HUES48 (cell line): ENCODE measurements at regions not wholly inside any gene's neighbourhood (a gene's known extent, or its start where the extent isn't known, plus 50 kb on each side); places are given as distances from the start of the nearest gene placed in this dataset.
"Not testable (repeated sequence)": the region's sequence is repeated elsewhere in the genome, so short reads cannot be mapped to it uniquely, and the experiment has no call there.

Experiments
- H3K27ac ChIP-seq: one replicate; pipeline ENCODE4 v1.7.0; 2013; ENCODE audit warnings: low read depth, low read length, inconsistent platforms
- H3K27me3 ChIP-seq: 2 replicates; pipeline ENCODE4 v1.6.1; 2013; ENCODE audit warnings: mild to moderate bottlenecking, low read length; ENCODE audit not compliant: control insufficient read depth, insufficient read depth
- H3K36me3 ChIP-seq: 2 replicates; pipeline ENCODE4 v1.6.1; 2013; ENCODE audit warnings: low read length; ENCODE audit not compliant: control insufficient read depth, insufficient read depth
- H3K4me1 ChIP-seq: 2 replicates; pipeline ENCODE4 v1.6.1; 2013; ENCODE audit warnings: mild to moderate bottlenecking, low read length; ENCODE audit not compliant: control insufficient read depth, insufficient read depth
- H3K4me3 ChIP-seq: 2 replicates; pipeline ENCODE4 v1.5.1; 2013; ENCODE audit warnings: mild to moderate bottlenecking, low read depth, low read length
- H3K9ac ChIP-seq: 2 replicates; pipeline ENCODE4 v1.6.1; 2013; ENCODE audit warnings: mild to moderate bottlenecking, low read depth, low read length, moderate library complexity
- H3K9me3 ChIP-seq: 2 replicates; pipeline ENCODE4 v1.6.1; 2013; ENCODE audit warnings: low read length; ENCODE audit not compliant: control insufficient read depth, insufficient read depth

DNA sequence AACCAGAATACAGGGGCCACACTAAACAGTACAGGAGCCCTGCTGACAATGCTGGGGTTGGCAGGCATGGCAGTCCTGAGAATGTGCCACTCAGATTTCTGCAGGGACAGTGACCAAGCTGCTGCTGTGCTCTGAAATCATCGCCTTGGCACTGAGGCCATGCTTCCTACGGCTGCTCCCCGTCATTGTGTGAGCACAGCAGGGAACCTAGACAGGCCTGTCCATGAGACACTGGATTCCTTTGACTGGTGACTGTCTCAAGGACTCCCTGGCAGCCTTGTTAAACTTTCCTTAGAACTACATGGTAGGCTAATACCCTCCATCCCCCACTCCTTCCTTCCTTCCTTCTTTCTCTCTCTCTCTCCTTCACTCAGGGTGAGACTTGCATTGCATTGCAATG lies 111.4 kb downstream of the LUZP4 start:
- Histone ChIP-seq H3K4me3 (no peak overlapping the region), H3K9ac (no peak overlapping the region), H3K4me1 (peaks cover 15% of the 10 kb centered on the region), H3K27me3 (no peaks in the 10 kb centered on the region; the same call in 1 of the 2 replicates), H3K36me3 (no peaks in the 10 kb centered on the region), H3K27ac (no peak overlapping the region), H3K9me3 (no peaks in the 10 kb centered on the region; the same call in 1 of the 2 replicates)

- Histone ChIP-seq H3K4me1 (peaks cover 15% of the 10 kb centered on the region), H3K9ac (no peak overlapping the region), H3K27ac (no peak overlapping the region), H3K27me3 (no peaks in the 10 kb centered on the region; the same call in 1 of the 2 replicates), H3K9me3 (no peaks in the 10 kb centered on the region; the same call in 1 of the 2 replicates), H3K4me3 (no peak overlapping the region), H3K36me3 (no peaks in the 10 kb centered on the region)
These were observed 112.8 kb downstream of the LUZP4 start for GRCh38 chrX:115402299-115402698.

DNA sequence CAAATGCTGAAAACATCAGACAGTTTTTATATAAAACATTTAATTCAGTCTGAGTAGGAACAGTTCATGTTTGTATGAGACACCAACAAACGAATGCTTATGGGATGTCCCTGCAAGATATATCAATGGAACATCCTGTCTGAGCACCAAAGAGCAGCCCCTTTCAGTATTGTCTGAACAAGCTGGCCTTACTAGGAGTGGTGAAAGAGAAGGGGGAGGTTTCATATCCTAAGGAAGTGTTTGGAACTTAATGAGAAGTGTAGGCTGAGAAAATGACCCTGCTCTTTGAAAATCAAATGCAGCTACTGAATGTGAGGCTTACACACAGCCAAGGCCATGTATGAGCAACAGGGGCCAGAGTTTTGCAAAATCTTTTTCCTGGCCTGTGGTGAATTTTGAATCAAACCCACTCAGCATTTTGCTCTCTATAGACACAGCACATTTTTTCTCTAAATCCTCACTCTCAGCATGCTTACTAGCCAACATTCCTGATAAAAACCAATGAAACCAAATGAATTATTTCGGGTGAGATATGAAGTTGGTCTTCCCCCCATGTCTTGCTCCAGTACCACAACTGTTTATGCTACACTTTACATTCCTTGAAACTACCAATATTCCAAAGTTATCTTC lies 119.4 kb downstream of the LUZP4 start:
- Histone ChIP-seq H3K36me3 (no peaks in the 10 kb centered on the region), H3K4me3 (no peak overlapping the region), H3K9ac (no peak overlapping the region), H3K9me3 (no peaks in the 10 kb centered on the region), H3K4me1 (peaks cover 12% of the 10 kb centered on the region), H3K27me3 (peaks cover 3% of the 10 kb centered on the region; the same call in 1 of the 2 replicates), H3K27ac (no peak overlapping the region)

GRCh38 chrX:115409551-115409950 lies 120.0 kb downstream of the LUZP4 start:
- no peaks in the 10 kb centered on the region for H3K9me3 ChIP-seq
- H3K4me3 ChIP-seq = no peak overlapping the region
- H3K4me1 ChIP-seq = peaks cover 12% of the 10 kb centered on the region
- H3K9ac ChIP-seq = no peak overlapping the region
- H3K27ac ChIP-seq = no peak overlapping the region
- peaks cover 3% of the 10 kb centered on the region; the same call in 1 of the 2 replicates for H3K27me3 ChIP-seq
- H3K36me3 ChIP-seq = no peaks in the 10 kb centered on the region

- Histone ChIP-seq H3K9ac (no peak overlapping the region), H3K27me3 (peaks cover 3% of the 10 kb centered on the region; the same call in 1 of the 2 replicates), H3K36me3 (no peaks in the 10 kb centered on the region), H3K27ac (no peak overlapping the region), H3K4me3 (no peak overlapping the region), H3K4me1 (peaks cover 12% of the 10 kb centered on the region), H3K9me3 (no peaks in the 10 kb centered on the region)
These were observed 121.4 kb downstream of the LUZP4 start for GRCh38 chrX:115410731-115411428.

- peaks cover 9% of the 10 kb centered on the region; the same call in 1 of the 2 replicates for H3K27me3 ChIP-seq
- no peaks in the 10 kb centered on the region for H3K36me3 ChIP-seq
These were observed 123.8 kb downstream of the LUZP4 start for GRCh38 chrX:115413246-115413878.

GRCh38 chrX:115419069-115419468 lies 129.6 kb downstream of the LUZP4 start:
- no peak overlapping the region for H3K27ac ChIP-seq
- no peaks in the 10 kb centered on the region for H3K36me3 ChIP-seq
- H3K9me3 ChIP-seq = no peaks in the 10 kb centered on the region
- H3K27me3 ChIP-seq = peaks cover 8% of the 10 kb centered on the region
- no peak overlapping the region for H3K9ac ChIP-seq
- H3K4me1 ChIP-seq = no peaks in the 10 kb centered on the region
- H3K4me3 ChIP-seq = no peak overlapping the region

More at GRCh38 chrX:115413246-115413878, 123.8 kb downstream of the LUZP4 start:
- H3K9ac ChIP-seq = no peak overlapping the region
- peaks cover 12% of the 10 kb centered on the region for H3K4me1 ChIP-seq
- H3K9me3 ChIP-seq = no peaks in the 10 kb centered on the region
- no peak overlapping the region for H3K4me3 ChIP-seq
- H3K27ac ChIP-seq = no peak overlapping the region

- H3K27me3 ChIP-seq = peaks cover 11% of the 10 kb centered on the region
- no peak overlapping the region for H3K4me3 ChIP-seq
- H3K4me1 ChIP-seq = peaks cover 3% of the 10 kb centered on the region
- no peak overlapping the region for H3K9ac ChIP-seq
- H3K36me3 ChIP-seq = no peaks in the 10 kb centered on the region
- H3K27ac ChIP-seq = no peak overlapping the region
- no peaks in the 10 kb centered on the region for H3K9me3 ChIP-seq
These were observed 133.6 kb downstream of the LUZP4 start for GRCh38 chrX:115423086-115423485.

GRCh38 chrX:115425359-115425758 lies 135.6 kb upstream of the PLS3 start:
- Histone ChIP-seq H3K36me3 (no peaks in the 10 kb centered on the region), H3K9me3 (no peaks in the 10 kb centered on the region), H3K27me3 (peaks cover 11% of the 10 kb centered on the region), H3K27ac (no peak overlapping the region), H3K4me3 (no peak overlapping the region), H3K9ac (no peak overlapping the region), H3K4me1 (peaks cover 7% of the 10 kb centered on the region)

- no peak overlapping the region for H3K27ac ChIP-seq
These were observed 133.0 kb upstream of the PLS3 start for GRCh38 chrX:115427861-115428410.

GRCh38 chrX:115434834-115435233 lies 126.1 kb upstream of the PLS3 start:
- not testable (repeated sequence) for H3K4me1 ChIP-seq, H3K9ac ChIP-seq, H3K27me3 ChIP-seq, H3K36me3 ChIP-seq, H3K4me3 ChIP-seq, H3K27ac ChIP-seq, H3K9me3 ChIP-seq

More at GRCh38 chrX:115427861-115428410, 133.0 kb upstream of the PLS3 start:
- Histone ChIP-seq H3K9ac (no peak overlapping the region), H3K27me3 (peaks cover 11% of the 10 kb centered on the region), H3K9me3 (no peaks in the 10 kb centered on the region), H3K4me3 (no peak overlapping the region), H3K4me1 (peaks cover 7% of the 10 kb centered on the region), H3K36me3 (no peaks in the 10 kb centered on the region)
